Hematopoietic multipotent progenitor cell treated with erythropoietin and hydrocortisone succinate and interleukin-3 and kit ligand, for 6 days (in vitro differentiated cells): ENCODE measurements at regions not wholly inside any gene's neighbourhood (a gene's known extent, or its start where the extent isn't known, plus 50 kb on each side); places are given as distances from the start of the nearest gene placed in this dataset.
"Not testable (repeated sequence)": the region's sequence is repeated elsewhere in the genome, so short reads cannot be mapped to it uniquely, and the experiment has no call there.

ENCODE experiments used
- DNase-seq: peaks from one replicate; pipeline ENCODE4 v3.0.0-alpha.2; 2015

- no peak for DNase-seq
Observed at GRCh38 chr2:237196866-237197618, 111.4 kb downstream of the COPS8 start.

DNA sequence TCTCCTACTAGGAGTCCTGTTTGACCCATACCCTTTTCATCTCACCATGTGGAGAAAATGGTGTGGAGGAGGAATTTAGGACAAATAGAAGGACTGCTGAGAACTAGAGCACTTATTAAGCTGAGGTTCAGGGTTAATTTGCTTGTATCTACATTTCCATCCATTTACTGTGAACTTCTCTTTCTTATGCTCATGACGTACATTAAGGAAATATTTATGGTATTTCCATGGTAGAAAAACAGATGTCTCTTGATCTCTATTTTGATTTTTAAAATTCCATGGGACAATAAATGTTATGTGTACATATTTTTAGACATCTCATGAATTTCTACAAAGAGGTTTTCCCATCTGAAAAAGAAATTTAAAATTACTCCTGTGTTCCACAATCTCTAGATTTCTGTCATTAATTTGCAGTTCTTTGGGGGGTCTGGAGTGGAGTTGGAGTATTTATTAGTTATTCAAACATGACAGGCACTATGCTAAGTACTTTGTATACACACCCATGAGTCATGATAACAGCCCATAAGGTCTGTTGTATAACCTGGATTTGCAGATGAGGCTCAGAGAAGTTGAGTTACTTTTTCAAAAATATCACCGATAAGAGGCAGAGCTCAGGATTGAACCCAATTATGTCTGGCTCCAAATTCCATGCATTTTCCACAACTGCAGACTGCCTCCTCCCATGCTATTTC lies 112.6 kb downstream of the COPS8 start:
- no peak for DNase-seq

GRCh38 chr2:237199082-237199481 lies 113.4 kb downstream of the COPS8 start:
- DNase-seq = no peak

- DNase-seq = no peak
Observed at GRCh38 chr2:237199577-237199976, 113.9 kb downstream of the COPS8 start.

GRCh38 chr2:237200462-237200861 lies 114.8 kb downstream of the COPS8 start:
- no peak for DNase-seq

DNA sequence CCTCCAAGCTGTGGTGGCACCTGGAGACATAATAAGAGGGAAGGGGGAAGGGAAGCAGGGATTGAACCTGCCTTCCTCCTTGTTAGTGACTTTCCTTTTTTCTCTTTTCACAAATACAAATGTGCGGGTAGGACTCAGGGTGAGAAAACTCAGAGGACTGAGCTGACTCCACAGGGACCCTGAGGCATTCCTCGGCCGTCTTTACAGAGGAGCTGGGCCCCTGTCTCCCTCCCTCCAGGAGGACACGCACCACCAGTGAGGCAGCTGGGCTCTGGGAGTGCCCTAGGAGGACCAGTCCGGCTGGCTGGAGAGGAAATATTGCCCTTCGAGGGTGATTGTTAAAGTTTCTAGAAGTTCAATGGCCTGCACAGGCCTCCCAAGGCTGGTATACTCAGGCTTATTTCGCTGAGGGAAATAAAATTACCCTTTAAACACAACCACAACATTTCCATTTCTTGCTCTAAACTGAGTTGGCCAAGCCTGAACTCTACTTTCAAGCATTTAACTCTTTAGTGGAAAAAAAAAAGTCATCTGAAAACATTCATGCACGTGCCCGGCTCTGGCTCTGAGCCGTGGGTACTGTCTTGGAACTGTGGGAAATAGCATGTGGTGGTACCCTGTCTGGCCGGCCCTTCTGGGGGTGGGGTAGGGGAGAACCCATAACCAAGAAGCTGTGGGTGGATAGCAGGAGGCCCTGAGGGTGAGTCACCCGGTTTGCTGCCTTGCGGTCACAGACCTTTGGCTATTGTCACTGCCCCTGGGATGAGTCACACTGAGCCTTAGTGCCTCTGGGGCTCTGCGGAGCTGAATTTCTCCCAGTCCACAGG lies 116.0 kb downstream of the COPS8 start:
- peak; percentile 32 for DNase-seq

DNA sequence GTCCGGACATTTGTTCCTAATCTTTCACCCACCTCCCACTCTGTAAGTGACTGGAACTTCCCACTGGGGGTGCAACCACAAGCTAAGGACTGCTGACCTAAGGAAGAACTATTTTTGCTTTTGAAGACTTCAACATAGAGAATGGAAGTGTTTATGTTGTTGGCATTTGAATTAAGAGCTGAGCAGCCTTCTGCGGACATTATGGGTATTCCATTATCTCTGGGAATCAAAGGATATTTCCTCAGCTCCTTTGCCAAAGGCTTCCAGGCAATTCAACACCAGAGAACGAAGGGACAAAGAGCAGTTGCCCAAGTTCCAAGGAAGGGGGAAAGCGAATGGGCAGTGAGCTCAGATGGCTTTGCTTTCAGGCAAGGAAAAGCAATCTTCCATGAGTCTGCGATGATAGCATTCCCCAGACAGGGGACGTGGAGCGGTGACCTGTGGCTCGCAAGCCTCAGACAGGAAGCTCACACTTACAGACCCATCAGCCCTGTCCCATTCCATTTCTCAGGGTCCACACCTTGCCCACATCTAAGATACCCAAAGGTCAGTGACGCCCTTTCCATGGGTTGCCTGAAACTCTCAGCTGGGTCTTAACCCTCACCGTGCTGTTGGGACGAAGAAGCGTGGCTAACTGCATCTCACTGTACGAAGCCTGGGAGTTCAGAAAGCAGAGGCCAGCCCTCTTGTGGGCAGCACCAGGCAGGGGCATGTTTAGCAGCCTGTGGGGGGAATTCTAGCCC lies 116.8 kb downstream of the COPS8 start:
- no peak for DNase-seq

- no peak for DNase-seq
Observed at GRCh38 chr2:237205043-237205541, 119.4 kb downstream of the COPS8 start.

DNA sequence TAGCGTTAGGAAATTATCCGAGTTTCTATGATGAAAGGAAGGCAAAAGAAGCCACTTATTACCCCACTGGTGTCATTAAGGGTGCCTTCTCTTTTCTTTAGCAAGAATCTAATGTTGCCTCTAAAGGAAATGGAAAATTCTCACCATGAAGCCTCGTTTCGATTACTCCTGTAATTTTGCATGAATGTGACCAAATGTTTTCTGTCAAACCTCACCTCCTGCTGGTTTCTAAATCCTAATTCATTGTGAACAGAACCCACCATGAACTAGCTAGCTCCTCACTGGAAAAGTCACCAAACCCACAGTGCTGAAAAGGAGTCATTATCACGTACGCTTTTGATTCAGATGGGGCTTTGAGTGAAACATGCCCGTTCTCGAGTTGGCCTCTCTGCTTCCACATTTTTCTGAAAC lies 119.9 kb downstream of the COPS8 start:
- DNase-seq = no peak

DNA sequence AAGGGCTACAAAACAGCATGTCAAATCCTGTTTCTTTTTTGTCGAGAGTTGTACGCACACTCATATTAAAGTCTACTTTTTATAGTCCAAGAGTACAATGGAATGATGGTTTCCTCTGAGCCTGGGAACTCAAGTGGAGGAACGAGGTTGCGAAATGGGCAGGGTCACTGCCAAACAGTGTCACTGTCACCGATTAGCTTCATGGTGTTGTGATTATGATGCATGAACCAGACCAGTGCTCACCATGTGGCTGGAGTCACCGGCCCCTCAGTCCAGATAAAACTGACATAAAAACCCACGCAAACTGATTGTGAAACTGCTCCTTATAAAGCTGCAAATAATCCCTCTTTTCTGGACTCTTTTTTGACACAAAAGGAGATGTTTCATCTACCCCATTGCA lies 122.0 kb downstream of the COPS8 start:
- DNase-seq = no peak

- no peak for DNase-seq
Observed at GRCh38 chr2:237208373-237209260, 122.9 kb downstream of the COPS8 start.

- DNase-seq = no peak
Observed at GRCh38 chr2:237209885-237210284, 124.2 kb downstream of the COPS8 start.

- no peak for DNase-seq
Observed at GRCh38 chr2:237210297-237210696, 124.6 kb downstream of the COPS8 start.

DNA sequence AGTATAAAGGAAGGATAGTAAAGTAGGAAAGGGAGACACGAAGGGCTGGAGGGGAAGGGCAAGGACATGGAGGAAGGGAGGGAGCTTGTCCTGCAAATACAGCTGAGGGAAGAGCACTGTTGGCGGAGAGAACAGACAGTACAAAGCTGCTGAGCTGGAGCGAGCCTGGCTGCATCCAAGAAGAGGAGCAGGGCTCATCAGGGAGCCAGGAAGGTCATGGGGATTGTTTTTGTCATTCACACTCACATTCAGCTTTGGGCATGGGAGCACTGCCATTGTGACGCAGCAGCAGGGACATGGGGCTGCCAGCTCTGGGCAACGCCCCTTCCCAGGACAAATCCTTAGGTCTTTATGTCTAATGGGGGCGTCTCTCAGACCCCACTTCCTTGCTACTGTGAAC lies 125.1 kb downstream of the COPS8 start:
- DNase-seq = no peak

GRCh38 chr2:237212356-237213279 lies 126.9 kb downstream of the COPS8 start:
- DNase-seq = not testable (repeated sequence)

- no peak for DNase-seq
Observed at GRCh38 chr2:237213315-237214022, 127.8 kb downstream of the COPS8 start.

GRCh38 chr2:237214030-237214675 lies 128.5 kb downstream of the COPS8 start:
- DNase-seq = no peak

DNA sequence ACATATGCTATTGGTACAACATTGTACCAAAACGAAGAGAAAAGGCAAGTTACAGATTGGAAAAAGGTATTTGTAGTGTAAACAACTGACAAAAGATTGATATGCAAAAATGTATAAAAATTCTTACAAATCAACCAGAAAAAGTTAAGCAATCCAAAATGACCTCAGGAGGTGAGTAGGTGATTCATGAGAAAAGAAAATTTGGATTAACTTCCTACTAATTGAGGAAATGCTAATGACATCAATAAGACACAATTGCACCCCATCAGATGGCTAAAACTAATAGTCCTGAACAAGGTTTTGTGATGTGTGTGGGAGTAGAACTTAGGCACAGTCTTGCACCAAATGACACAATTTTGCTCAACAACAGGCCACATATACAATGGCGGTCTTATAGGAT lies 129.3 kb downstream of the COPS8 start:
- no peak for DNase-seq

GRCh38 chr2:237217995-237218616 lies 132.4 kb downstream of the COPS8 start:
- no peak for DNase-seq
